Esophagus (tissue), 2 donors: ENCODE measurements at regions not wholly inside any gene's neighbourhood (a gene's known extent, or its start where the extent isn't known, plus 50 kb on each side); places are given as distances from the start of the nearest gene placed in this dataset.

Experiments
- H3K27ac ChIP-seq, 2 donors: one replicate each; pipeline ENCODE4 v1.5.1; 2013; ENCODE audit warnings: low read depth in 2 of 2, mild to moderate bottlenecking in 2 of 2, inconsistent platforms in 1 of 2, low read length in 1 of 2, moderate library complexity in 1 of 2
- H3K27me3 ChIP-seq, 2 donors: one replicate each; pipeline ENCODE4 v1.6.1; 2013; ENCODE audit warnings: low read length in 2 of 2, control low read depth in 1 of 2, mild to moderate bottlenecking in 1 of 2; ENCODE audit not compliant: insufficient read depth in 2 of 2, control insufficient read depth in 1 of 2
- H3K36me3 ChIP-seq, 2 donors: one replicate each; pipeline ENCODE4 v1.6.1; 2013; ENCODE audit warnings: low read length in 1 of 2; ENCODE audit not compliant: control insufficient read depth in 2 of 2, insufficient read depth in 2 of 2
- H3K4me1 ChIP-seq, 2 donors: one replicate each; pipeline ENCODE4 v1.6.1; 2013; ENCODE audit warnings: low read length in 1 of 2; ENCODE audit not compliant: control insufficient read depth in 2 of 2, insufficient read depth in 2 of 2
- H3K4me3 ChIP-seq, 2 donors: one replicate each; pipeline ENCODE4 v1.5.1; 2013; ENCODE audit warnings: low read length in 2 of 2, mild to moderate bottlenecking in 2 of 2, low read depth in 1 of 2, moderate library complexity in 1 of 2
- H3K9me3 ChIP-seq, 2 donors: one replicate each; pipeline ENCODE4 v1.6.1; 2013; ENCODE audit warnings: mild to moderate bottlenecking in 2 of 2, low read depth in 1 of 2, low read length in 1 of 2, moderate library complexity in 1 of 2; ENCODE audit not compliant: control insufficient read depth in 2 of 2, insufficient read depth in 1 of 2
- whole genome bisulfite sequencing, 2 donors: extraction: QIAGEN DNeasy Blood & Tissue Kit; methylation state at CpG; one replicate each; pipeline ENCODE4 v1.1.7; 2013; 5-methylcytosine and 5-hydroxymethylcytosine counted together
- donor health status: healthy with polysubstance abuse.
- donor health status: Bipolar disorder and iron deficiency.

DNA sequence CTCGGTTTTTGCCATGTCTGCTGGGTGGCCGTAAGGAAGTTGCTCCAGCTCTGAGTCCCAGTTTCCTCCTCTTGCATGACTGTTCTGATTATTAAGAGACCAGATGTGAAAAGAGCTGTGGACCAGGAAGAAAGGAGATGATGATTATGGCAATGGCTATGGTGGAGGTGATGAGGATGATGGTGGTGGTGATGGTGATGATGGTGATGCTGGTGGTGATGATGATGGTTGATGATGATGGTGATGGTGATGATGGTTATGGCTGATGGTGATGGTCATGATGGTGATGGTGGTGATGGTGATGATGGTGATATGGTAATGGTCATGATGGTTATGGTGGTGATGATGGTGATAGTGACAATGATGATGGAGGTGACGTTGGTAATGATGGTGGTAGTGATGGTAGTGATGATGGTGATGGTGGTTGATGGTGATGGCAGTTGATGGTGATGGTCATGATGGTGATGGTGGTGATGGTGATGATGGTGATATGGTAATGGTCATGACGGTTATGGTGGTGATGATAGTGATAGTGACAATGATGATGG, 107.8 kb upstream of the NKX1-1 start:
- peaks cover 0 to 3% of the 10 kb centered on the region in 2 donors for H3K27me3 ChIP-seq
- H3K4me3 ChIP-seq = no peak overlapping the region
- H3K9me3 ChIP-seq = peaks cover 0 to 3% of the 10 kb centered on the region in 2 donors
- no peaks in the 10 kb centered on the region for H3K36me3 ChIP-seq
- WGBS, 2 donors = 87% methylated on average over 4 of the region's 4 CpGs
- H3K27ac ChIP-seq = no peak overlapping the region
- H3K4me1 ChIP-seq = peaks cover 0 to 6% of the 10 kb centered on the region in 2 donors

DNA sequence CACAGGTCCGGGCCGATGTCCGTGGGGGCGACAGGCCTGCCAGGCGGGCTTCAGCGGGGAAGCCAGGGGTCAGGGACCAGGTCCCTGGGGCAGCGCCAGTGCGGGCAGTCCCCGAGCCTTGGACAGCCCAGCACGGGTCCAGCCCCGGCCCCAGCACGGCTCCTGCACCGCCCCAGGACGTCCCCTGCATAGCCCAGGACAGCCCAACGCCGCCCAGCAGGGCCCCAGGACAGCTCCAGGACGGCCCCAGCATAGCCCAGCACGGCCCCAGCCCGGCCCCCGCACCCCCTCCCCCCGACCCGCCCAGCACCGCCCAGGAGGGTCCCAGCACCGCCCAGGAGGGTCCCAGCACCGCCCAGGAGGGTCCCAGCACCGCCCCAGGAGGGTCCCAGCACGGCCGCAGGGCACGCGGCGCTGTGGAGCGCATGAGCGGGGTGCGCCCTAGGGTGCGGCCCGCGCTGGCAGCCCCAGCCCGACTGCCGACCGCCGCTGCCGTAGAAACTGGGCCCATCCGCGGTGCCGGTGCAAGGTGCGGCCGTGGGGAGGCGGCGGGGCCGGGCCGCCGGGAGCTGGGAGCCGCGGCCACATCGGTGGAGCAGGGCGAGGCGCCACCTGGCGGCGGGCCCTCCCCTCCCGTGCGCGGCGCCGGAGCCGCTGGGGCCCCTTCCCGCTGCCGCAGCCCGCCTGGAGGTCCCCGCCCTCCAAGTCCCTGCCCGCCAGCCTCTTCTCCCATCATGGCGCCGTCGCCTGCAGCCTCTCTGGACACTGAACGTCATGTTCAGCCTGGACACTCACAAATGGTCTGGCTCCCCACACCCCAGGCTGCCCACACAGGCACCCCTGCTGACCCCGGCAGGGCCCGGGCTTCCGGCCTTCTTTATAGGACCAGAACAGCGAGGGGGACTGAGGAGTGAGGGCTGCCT, 106.8 kb upstream of the NKX1-1 start:
- peaks cover 0 to 6% of the 10 kb centered on the region in 2 donors for H3K4me1 ChIP-seq
- peaks cover 0 to 3% of the 10 kb centered on the region in 2 donors for H3K27me3 ChIP-seq
- H3K27ac ChIP-seq = no peak overlapping the region
- H3K9me3 ChIP-seq = peaks cover 0 to 6% of the 10 kb centered on the region in 2 donors
- no peaks in the 10 kb centered on the region for H3K36me3 ChIP-seq
- 11 to 18% methylated on average over 46 to 78 of the region's 78 CpGs for WGBS, 2 donors
- H3K4me3 ChIP-seq = no peak overlapping the region

DNA sequence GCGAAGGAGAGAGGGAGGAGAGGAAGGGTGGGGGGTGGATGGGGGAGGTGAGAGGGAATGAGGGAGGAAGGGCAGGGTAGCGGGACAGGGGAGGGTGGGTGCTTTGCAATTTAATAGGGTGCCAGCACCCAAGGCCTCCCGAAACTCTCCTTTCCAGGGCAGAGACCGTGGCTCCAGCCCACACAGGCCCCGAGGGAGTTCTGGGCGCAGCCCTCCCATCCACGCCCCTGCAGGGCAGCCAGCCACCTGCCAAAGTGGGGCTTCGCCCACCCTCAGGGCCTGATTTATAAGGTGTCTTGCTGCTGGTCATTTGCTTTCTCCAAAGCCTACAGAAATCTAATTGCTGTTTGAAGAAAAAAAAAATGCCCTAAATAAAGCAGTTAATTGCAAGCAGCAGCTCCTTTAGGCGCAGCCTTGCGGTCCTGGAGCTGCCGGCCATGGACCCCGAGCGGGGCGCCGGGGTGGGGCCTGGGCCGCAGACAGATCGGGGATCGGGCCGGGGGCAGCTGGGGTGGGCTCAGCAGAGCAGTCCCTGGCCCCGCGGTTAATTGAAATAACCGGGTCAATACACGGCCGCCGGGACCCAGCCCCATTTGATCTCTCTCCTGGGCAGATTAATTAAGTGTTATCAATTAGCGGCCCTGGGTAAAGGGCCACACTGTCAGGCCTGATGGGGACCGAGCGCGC, 106.0 kb upstream of the NKX1-1 start:
- 76 to 82% methylated on average over 29 of the region's 29 CpGs for WGBS, 2 donors
- H3K27ac ChIP-seq = no peak overlapping the region
- H3K27me3 ChIP-seq = peaks cover 0 to 3% of the 10 kb centered on the region in 2 donors
- peaks cover 0 to 6% of the 10 kb centered on the region in 2 donors for H3K4me1 ChIP-seq
- H3K9me3 ChIP-seq = peaks cover 0 to 7% of the 10 kb centered on the region in 2 donors
- no peaks in the 10 kb centered on the region for H3K36me3 ChIP-seq
- no peak overlapping the region for H3K4me3 ChIP-seq

DNA sequence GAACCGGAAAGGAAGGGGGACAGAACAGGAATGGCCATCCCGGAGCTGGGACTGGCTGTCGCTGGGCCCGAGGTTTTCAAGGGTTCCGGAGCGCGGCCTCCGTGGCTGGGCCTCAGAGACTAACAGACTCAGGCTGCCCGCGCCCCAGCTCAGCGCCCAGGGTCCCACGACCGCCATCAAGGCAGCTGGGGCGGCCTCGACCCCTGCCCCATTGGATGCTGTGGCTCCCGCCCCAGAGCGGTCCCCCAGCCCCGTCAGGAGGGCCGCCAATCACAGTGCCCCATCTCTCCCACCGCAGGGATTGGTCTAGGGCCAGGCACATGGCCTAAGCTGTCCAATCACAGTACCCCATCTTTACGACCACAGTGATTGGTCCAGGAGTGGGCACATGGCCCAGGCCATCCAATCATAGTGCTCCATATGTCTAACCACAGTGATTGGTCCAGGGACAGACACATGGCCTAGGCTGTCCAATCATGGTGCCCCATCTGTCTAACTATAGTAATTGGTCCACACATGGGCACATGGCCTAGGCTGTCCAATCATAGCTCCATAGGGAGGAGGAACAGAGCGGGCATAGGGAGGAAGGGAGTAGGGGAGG, 105.3 kb upstream of the NKX1-1 start:
- Histone ChIP-seq H3K27ac (no peak overlapping the region), H3K4me3 (no peak overlapping the region), H3K36me3 (no peaks in the 10 kb centered on the region), H3K4me1 (peaks cover 0 to 6% of the 10 kb centered on the region in 2 donors), H3K9me3 (peaks cover 0 to 7% of the 10 kb centered on the region in 2 donors), H3K27me3 (peaks cover 0 to 3% of the 10 kb centered on the region in 2 donors)
- WGBS, 2 donors = 92 to 94% methylated on average over 22 of the region's 22 CpGs

DNA sequence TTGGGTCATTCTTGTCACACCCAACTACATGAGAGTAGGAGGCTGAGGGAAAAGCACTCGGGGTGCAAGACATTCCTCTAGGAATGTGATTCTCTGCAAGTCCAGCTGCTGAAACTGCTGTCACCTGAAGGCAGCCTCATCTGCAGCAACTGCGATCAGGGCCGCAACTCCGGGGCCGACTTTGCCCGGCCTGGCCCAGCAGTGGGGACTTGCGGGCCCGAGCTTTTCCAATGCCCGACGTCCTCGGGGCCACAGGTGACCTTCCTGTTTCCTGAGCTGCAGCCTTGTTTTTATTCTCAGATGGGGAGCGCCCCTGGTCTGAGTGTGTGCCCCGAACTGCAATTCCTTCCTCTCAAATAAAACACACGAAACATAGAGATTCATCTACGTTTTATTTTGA, 104.7 kb upstream of the NKX1-1 start:
- Histone ChIP-seq H3K4me1 (peaks cover 0 to 6% of the 10 kb centered on the region in 2 donors), H3K27me3 (peaks cover 0 to 3% of the 10 kb centered on the region in 2 donors), H3K36me3 (no peaks in the 10 kb centered on the region), H3K27ac (no peak overlapping the region), H3K4me3 (no peak overlapping the region), H3K9me3 (peaks cover 0 to 7% of the 10 kb centered on the region in 2 donors)
- 90 to 91% methylated on average over 15 of the region's 15 CpGs for WGBS, 2 donors

DNA sequence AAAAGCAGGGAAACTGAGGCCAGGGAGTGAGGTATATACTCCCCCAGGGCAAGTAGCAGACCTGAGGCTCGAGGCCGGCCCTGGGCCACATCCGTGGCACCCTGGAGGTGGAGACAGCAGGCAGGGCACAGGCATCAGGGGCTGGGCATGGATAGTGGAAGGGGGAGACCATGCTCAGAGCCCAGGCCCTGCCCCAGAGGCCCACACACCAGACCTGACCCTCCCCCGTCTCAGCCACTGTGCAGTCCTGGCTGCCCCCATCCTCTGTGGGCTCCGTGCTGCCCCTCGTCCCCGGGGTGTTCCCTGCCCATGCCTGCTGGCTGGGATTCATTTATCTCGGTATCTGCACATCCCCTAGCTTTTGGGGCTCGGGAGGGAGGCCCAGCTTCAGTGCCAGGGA, 103.1 kb upstream of the NKX1-1 start:
- WGBS, 2 donors = 69 to 76% methylated on average over 9 of the region's 9 CpGs
- no peak overlapping the region for H3K27ac ChIP-seq
- peaks cover 0 to 3% of the 10 kb centered on the region in 2 donors for H3K27me3 ChIP-seq

DNA sequence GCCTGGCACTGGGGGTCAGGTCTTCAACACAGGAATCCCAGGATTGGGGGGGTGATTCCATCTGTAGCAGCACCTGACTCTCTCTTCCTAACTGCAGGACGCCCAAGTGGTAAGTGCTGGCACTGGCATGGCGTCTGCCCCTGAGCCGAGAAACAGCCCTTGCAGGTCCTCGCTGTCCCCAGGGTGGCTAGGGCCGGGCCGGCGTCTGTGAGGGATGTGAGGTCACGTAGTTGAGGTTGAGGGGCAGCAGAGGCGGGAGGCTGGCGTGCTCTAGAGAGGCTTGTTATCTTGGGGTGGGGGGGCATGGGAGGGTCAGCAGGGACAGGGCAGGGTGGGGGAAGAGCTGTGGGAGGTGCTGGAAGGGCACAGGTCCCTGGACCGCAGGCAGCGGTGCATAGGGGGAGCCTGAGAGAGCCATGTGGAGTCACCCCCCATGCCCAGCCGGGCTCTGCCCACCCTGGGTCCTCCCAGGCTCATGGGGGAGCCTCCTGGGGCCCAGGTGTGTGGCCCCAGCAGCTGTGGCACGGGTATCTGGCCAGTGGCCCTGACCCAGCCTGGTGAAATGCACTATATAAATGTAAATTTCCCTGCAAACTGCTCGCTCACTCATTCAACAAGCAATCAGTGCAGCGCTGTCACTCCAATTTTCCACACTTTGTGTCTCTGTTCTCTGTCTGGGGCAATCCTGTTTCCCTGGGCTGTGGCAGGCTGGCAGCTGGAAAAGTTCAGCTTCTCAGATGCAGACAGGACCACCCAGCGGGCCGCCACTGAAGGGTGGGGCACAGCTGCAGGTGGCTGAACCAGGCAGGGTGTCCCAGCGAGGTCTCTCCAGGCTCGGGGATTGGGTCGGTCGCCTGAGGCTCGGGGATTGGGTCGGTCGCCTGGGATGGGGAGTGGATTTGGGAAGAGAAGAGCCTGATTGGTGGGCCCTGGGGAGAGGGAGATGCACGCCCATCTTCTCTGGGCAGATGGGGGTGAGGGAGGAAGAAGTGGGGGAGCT, 102.2 kb upstream of the NKX1-1 start:
- H3K9me3 ChIP-seq = peaks cover 0 to 4% of the 10 kb centered on the region in 2 donors
- H3K4me3 ChIP-seq = no peak overlapping the region
- H3K4me1 ChIP-seq = peaks cover 0 to 6% of the 10 kb centered on the region in 2 donors
- H3K27ac ChIP-seq = no peak overlapping the region
- H3K27me3 ChIP-seq = peaks cover 0 to 3% of the 10 kb centered on the region in 2 donors
- WGBS, 2 donors = 56 to 65% methylated on average over 26 of the region's 26 CpGs
- H3K36me3 ChIP-seq = no peaks in the 10 kb centered on the region

More for the DNA sequence above, 103.1 kb upstream of the NKX1-1 start:
- Histone ChIP-seq H3K36me3 (no peaks in the 10 kb centered on the region), H3K9me3 (peaks cover 0 to 4% of the 10 kb centered on the region in 2 donors), H3K4me3 (no peak overlapping the region), H3K4me1 (peaks cover 0 to 6% of the 10 kb centered on the region in 2 donors)

DNA sequence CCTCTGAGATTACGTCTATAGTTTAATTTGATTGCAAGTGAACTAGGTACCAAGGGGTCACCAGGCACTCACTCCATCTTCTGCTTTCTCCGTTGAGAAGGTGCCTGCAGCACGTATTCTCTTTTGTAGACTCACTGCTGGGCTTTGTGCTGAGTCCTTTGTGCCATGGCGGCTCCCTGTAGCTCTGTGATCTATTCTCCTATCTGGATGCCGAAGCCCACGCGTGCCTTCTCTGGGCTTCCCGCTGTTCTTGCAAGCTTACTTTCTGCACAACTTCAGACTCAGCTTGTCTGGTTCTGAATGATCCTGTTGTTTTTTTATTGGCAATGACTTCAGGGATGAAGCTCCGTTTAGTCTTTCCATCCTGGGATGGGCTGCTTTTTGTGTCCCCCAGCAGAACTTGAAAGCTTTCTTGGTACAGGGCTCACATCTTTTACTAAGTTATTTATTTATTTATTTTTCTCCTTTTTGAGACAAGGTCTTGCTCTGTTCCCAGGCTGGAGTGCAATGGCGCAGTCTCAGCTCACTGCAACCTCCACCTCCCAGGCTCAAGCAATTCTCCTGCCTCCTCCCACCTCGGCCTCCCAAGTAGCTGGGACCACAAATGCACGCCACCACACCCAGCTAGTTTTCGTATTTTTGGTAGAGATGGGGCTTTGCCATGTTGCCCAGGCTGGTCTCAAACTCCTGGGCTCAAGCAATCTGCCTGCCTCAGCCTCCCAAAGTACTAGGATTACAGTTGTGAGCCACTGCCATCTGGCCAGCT, 100.9 kb upstream of the NKX1-1 start:
- Histone ChIP-seq H3K4me3 (no peak overlapping the region), H3K9me3 (peaks cover 3 to 4% of the 10 kb centered on the region in 2 donors), H3K27me3 (peaks cover 0 to 1% of the 10 kb centered on the region in 2 donors), H3K36me3 (no peaks in the 10 kb centered on the region), H3K27ac (no peak overlapping the region), H3K4me1 (no peaks in the 10 kb centered on the region)
- WGBS, 2 donors = 61 to 62% methylated on average over 13 of the region's 13 CpGs
